Neural cell (in vitro differentiated cells): ENCODE measurements at regions not wholly inside any gene's neighbourhood (a gene's known extent, or its start where the extent isn't known, plus 50 kb on each side); places are given as distances from the start of the nearest gene placed in this dataset.

Source experiments
- H2AFZ ChIP-seq: fragments of 200-600, 300-800 bp; sonication (generic), shearing (Covaris generic); 2 replicates; pipeline ENCODE4 v1.6.0; 2014; ENCODE audit warnings: low read depth, mild to moderate bottlenecking, antibody characterized with exemption, low read length, moderate library complexity
- H3F3A ChIP-seq: fragments of 200-600 bp; shearing (Covaris generic); 2 replicates; pipeline ENCODE4 v1.6.1; 2016; ENCODE audit warnings: mild to moderate bottlenecking, moderate library complexity, mixed read lengths, antibody characterized with exemption, low read length; ENCODE audit not compliant: insufficient read depth, poor library complexity, severe bottlenecking
- H3K27ac ChIP-seq: fragments of 200-600, 300-800 bp; sonication (generic), shearing (Covaris generic); 2 replicates; pipeline ENCODE4 v1.5.1; 2014; ENCODE audit warnings: mild to moderate bottlenecking, low read length, moderate library complexity
- H3K27me3 ChIP-seq: fragments of 300-800, 200-600 bp; sonication (generic), shearing (Covaris generic); 2 replicates; pipeline ENCODE4 v1.6.0; 2014; ENCODE audit warnings: mild to moderate bottlenecking, low read depth, low read length, moderate library complexity; ENCODE audit not compliant: insufficient read depth
- H3K36me3 ChIP-seq: fragments of 300-800, 200-600 bp; sonication (generic), shearing (Covaris generic); 2 replicates; pipeline ENCODE4 v1.5.1; 2014; ENCODE audit warnings: mild to moderate bottlenecking, antibody characterized with exemption, low read length, moderate library complexity; ENCODE audit not compliant: insufficient read depth
- H3K4me2 ChIP-seq: fragments of 300-800, 200-600 bp; sonication (generic), shearing (Covaris generic); 2 replicates; pipeline ENCODE4 v1.6.0; 2014; ENCODE audit warnings: mild to moderate bottlenecking, low read length
- H3K4me3 ChIP-seq: fragments of 300-800, 200-600 bp; sonication (generic), shearing (Covaris generic); 2 replicates; pipeline ENCODE4 v1.5.1; 2014; ENCODE audit warnings: mild to moderate bottlenecking, low read length, moderate library complexity
- H3K79me2 ChIP-seq: fragments of 200-600 bp; shearing (Covaris generic); replicated peaks from 2 replicates; pipeline ENCODE4 v1.6.0; 2014; ENCODE audit warnings: mild to moderate bottlenecking, low read length, moderate library complexity; ENCODE audit not compliant: insufficient read depth
- H3K9ac ChIP-seq: fragments of 300-800, 200-600 bp; sonication (generic), shearing (Covaris generic); 2 replicates; pipeline ENCODE4 v1.6.1; 2016; ENCODE audit warnings: mild to moderate bottlenecking, low read length, mixed read lengths
- H3K9me2 ChIP-seq: fragments of 200-600 bp; shearing (Covaris generic); 2 replicates; pipeline ENCODE4 v1.6.1; 2016; ENCODE audit warnings: mild to moderate bottlenecking, low read length, mixed read lengths; ENCODE audit not compliant: insufficient read depth
- H3K9me3 ChIP-seq: fragments of 200-600, 300-800 bp; sonication (generic), shearing (Covaris generic); 2 replicates; pipeline ENCODE4 v1.6.1; 2016; ENCODE audit warnings: mild to moderate bottlenecking, mixed run types, low read length, moderate library complexity, mixed read lengths
- H4K20me1 ChIP-seq: fragments of 200-600 bp; shearing (Covaris generic); 2 replicates; pipeline ENCODE4 v1.6.1; 2016; ENCODE audit warnings: mild to moderate bottlenecking, mixed run types; ENCODE audit not compliant: insufficient read depth
- EP300 ChIP-seq: fragments of 450-650 bp; conservative IDR thresholded peaks from 2 replicates; pipeline ENCODE4 v1.6.1; 2014; ENCODE audit warnings: antibody characterized with exemption, mild to moderate bottlenecking, moderate library complexity; ENCODE audit not compliant: poor library complexity, severe bottlenecking
- EZH2 ChIP-seq: fragments of 200-600, 300-800 bp; shearing (Covaris generic), sonication (generic); IDR thresholded peaks from 2 replicates; pipeline ENCODE4 v1.6.1; 2014; ENCODE audit warnings: antibody characterized with exemption, low read length, borderline replicate concordance, mild to moderate bottlenecking; ENCODE audit not compliant: insufficient read depth, poor library complexity, severe bottlenecking
- MXI1 ChIP-seq: fragments of 450-650 bp; conservative IDR thresholded peaks from 2 replicates; pipeline ENCODE4 v1.6.1; 2014; ENCODE audit warnings: antibody characterized with exemption, mild to moderate bottlenecking; ENCODE audit not compliant: poor library complexity, severe bottlenecking
- POLR2AphosphoS5 ChIP-seq: IDR thresholded peaks from 2 replicates; pipeline ENCODE4 v1.6.1; 2012
- RAD21 ChIP-seq: fragments of 450-650 bp; conservative IDR thresholded peaks from 2 replicates; pipeline ENCODE4 v1.6.1; 2014; ENCODE audit warnings: antibody characterized with exemption, mild to moderate bottlenecking, moderate library complexity
- SMC3 ChIP-seq: fragments of 450-650 bp; conservative IDR thresholded peaks from 2 replicates; pipeline ENCODE4 v1.6.1; 2014; ENCODE audit warnings: antibody characterized with exemption, mild to moderate bottlenecking, moderate library complexity; ENCODE audit not compliant: poor library complexity
- TAF1 ChIP-seq: IDR thresholded peaks from 2 replicates; pipeline ENCODE4 v1.6.1; 2012; ENCODE audit warnings: low read depth
- TF ChIP-seq, protein P1 (sequence below): IDR thresholded peaks from 2 replicates; pipeline ENCODE4 v1.6.1; 2012; ENCODE audit warnings: borderline replicate concordance
- TF ChIP-seq, protein P2 (sequence below): fragments of 450-650 bp; IDR thresholded peaks from 2 replicates; pipeline ENCODE4 v1.5.1; 2014; ENCODE audit warnings: antibody characterized with exemption, mild to moderate bottlenecking, moderate library complexity; ENCODE audit not compliant: poor library complexity, severe bottlenecking

DNA sequence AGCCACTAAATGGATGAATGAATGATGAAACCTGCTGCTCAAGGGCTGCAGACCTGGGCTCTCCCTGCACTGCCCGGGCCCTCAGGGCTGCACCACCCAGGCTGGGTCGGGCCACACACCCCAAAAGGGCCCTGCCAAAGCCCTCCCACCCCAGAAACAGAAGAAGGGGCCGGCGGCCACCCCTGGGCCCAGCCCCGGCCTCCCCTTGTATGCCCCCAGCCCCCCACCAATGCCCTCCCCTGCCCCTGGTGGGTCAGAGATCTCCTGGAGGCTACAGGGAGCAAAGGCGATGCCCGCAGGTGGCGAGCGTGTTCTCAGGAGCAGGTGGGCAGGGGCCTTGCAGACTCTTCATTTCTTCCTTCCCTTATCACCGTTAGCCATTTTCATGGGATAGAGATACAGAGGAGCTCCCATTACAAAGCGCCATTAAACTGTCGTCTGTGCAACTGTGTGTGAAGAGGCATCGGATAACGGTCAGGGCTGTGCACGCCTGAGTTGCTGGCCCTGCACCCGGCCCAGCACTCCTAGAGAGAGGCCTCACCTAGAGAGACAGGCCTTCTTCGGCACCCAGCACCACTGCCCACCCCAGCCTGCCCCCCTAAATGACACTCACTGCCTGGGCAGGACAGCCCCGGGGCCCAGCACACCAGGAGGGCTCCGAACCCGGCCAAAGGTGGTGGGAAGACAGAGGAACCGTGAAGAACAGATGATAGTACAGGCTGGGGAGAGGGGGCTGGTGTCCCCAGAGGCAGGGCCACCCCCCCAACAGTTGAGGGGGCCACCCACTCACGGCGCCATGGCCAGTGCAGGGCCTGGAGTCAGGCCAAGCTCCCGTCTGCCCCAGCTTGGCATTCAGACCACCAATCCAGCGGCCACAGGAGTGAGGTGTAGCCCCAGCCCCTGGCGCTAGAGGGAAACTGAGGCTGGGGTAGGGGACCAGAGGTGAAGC lies 133.7 kb downstream of the FAM53A start:
- Histone ChIP-seq H3K9me2 (no peaks in the 10 kb centered on the region), H4K20me1 (no peaks in the 10 kb centered on the region), H3F3A (no peaks in the 10 kb centered on the region), H2AFZ (no peak overlapping the region), H3K9ac (no peak overlapping the region), H3K36me3 (no peaks in the 10 kb centered on the region), H3K27me3 (no peaks in the 10 kb centered on the region), H3K27ac (no peak overlapping the region), H3K9me3 (no peaks in the 10 kb centered on the region), H3K4me2 (no peak overlapping the region), H3K79me2 (no peaks in the 10 kb centered on the region), H3K4me3 (no peak overlapping the region)
- TF ChIP-seq MXI1 (no peak), RAD21 (no peak), POLR2AphosphoS5 (no peak), SMC3 (no peak), EZH2 (no peak), TAF1 (no peak), EP300 (no peak)
- TF ChIP-seq, protein P1, sequence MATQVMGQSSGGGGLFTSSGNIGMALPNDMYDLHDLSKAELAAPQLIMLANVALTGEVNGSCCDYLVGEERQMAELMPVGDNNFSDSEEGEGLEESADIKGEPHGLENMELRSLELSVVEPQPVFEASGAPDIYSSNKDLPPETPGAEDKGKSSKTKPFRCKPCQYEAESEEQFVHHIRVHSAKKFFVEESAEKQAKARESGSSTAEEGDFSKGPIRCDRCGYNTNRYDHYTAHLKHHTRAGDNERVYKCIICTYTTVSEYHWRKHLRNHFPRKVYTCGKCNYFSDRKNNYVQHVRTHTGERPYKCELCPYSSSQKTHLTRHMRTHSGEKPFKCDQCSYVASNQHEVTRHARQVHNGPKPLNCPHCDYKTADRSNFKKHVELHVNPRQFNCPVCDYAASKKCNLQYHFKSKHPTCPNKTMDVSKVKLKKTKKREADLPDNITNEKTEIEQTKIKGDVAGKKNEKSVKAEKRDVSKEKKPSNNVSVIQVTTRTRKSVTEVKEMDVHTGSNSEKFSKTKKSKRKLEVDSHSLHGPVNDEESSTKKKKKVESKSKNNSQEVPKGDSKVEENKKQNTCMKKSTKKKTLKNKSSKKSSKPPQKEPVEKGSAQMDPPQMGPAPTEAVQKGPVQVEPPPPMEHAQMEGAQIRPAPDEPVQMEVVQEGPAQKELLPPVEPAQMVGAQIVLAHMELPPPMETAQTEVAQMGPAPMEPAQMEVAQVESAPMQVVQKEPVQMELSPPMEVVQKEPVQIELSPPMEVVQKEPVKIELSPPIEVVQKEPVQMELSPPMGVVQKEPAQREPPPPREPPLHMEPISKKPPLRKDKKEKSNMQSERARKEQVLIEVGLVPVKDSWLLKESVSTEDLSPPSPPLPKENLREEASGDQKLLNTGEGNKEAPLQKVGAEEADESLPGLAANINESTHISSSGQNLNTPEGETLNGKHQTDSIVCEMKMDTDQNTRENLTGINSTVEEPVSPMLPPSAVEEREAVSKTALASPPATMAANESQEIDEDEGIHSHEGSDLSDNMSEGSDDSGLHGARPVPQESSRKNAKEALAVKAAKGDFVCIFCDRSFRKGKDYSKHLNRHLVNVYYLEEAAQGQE: no peak
- TF ChIP-seq, protein P2, sequence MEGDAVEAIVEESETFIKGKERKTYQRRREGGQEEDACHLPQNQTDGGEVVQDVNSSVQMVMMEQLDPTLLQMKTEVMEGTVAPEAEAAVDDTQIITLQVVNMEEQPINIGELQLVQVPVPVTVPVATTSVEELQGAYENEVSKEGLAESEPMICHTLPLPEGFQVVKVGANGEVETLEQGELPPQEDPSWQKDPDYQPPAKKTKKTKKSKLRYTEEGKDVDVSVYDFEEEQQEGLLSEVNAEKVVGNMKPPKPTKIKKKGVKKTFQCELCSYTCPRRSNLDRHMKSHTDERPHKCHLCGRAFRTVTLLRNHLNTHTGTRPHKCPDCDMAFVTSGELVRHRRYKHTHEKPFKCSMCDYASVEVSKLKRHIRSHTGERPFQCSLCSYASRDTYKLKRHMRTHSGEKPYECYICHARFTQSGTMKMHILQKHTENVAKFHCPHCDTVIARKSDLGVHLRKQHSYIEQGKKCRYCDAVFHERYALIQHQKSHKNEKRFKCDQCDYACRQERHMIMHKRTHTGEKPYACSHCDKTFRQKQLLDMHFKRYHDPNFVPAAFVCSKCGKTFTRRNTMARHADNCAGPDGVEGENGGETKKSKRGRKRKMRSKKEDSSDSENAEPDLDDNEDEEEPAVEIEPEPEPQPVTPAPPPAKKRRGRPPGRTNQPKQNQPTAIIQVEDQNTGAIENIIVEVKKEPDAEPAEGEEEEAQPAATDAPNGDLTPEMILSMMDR: no peak

DNA sequence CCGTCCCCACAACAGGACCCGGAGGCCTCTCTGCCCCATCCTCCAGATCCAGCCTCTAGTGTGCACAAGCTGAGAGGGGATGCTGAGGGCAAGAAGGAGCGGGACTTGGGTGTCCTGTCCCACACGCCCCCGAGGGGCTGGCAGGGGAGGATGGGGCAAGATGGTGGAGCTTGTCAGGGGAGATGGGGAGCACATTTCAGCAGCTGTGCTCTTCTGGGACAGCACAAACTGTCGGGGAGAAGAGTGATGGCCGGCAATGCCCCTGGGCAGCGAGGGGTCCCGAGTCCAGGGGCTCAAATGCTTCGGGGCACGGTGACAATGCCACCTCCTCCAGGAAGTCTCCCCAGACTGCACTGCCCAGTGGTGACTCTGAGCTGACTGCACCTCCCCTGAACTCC lies 134.5 kb downstream of the FAM53A start:
- Histone ChIP-seq H3K27ac (no peak overlapping the region), H3K9me2 (no peaks in the 10 kb centered on the region), H3K36me3 (no peaks in the 10 kb centered on the region), H3F3A (no peaks in the 10 kb centered on the region), H3K79me2 (no peaks in the 10 kb centered on the region), H3K9me3 (no peaks in the 10 kb centered on the region), H3K4me3 (no peak overlapping the region), H3K4me2 (no peak overlapping the region), H3K27me3 (no peaks in the 10 kb centered on the region), H2AFZ (no peak overlapping the region), H4K20me1 (no peaks in the 10 kb centered on the region), H3K9ac (no peak overlapping the region)
- no peak for TF ChIP-seq EP300
- TF ChIP-seq, protein P2: no peak
- TF ChIP-seq RAD21: no peak
- TF ChIP-seq POLR2AphosphoS5: no peak
- no peak for TF ChIP-seq SMC3
